ENCODE measurements at regions not wholly inside any gene's neighbourhood (a gene's known extent, or its start where the extent isn't known, plus 50 kb on each side); places are given as distances from the start of the nearest gene placed in this dataset.
"Not testable (repeated sequence)": the region's sequence is repeated elsewhere in the genome, so short reads cannot be mapped to it uniquely, and the experiment has no call there.

GRCh38 chr21:8987896-8988295, 1533.5 kb upstream of the TPTE start:
- DNase-seq; H3K36me3 ChIP-seq (ENCODE audit: control insufficient read depth in 4 of 4, insufficient read depth in 4 of 4, low read length in 3 of 4); H3K27me3 ChIP-seq (replicated peaks in 2 of 5; ENCODE audit: control insufficient read depth in 4 of 5, insufficient read depth in 5 of 5, low read length in 4 of 5); H3K27ac ChIP-seq (ENCODE audit: insufficient read depth in 1 of 2, low read depth in 1 of 2, low read length in 2 of 2, poor library complexity in 1 of 2, severe bottlenecking in 2 of 2); CTCF ChIA-PET; POLR2A ChIA-PET; H3K4me1 ChIP-seq (ENCODE audit: control extremely low read depth in 1 of 4, control insufficient read depth in 4 of 4, insufficient read depth in 4 of 4, low read length in 3 of 4); H3K4me3 ChIP-seq (ENCODE audit: control insufficient read depth in 1 of 7, extremely low read depth in 1 of 7, insufficient read depth in 4 of 7, low read depth in 2 of 7, low read length in 6 of 7): not testable (repeated sequence)
- no CpG with 5 or more reads among the region's 58 CpGs for WGBS (ENCODE audit: insufficient coverage)
- H3K9me3 ChIP-seq (ENCODE audit: control extremely low read depth in 1 of 5, control insufficient read depth in 4 of 5, insufficient read depth in 2 of 5, low read depth in 1 of 5, low read length in 4 of 5) = peaks cover 0 to 41% (median 22%) of the 10 kb centered on the region in 5 experiments

GRCh38 chr21:8988696-8989095, 1532.7 kb upstream of the TPTE start:
- DNase-seq = no peak
- POLR2A ChIA-PET = no interaction called here
- 67% methylated on average over 7 of the region's 9 CpGs for WGBS (ENCODE audit: insufficient coverage)
- H3K9me3 ChIP-seq (ENCODE audit: control extremely low read depth in 1 of 5, control insufficient read depth in 4 of 5, insufficient read depth in 2 of 5, low read depth in 1 of 5, low read length in 4 of 5) = peaks cover 0 to 47% (median 24%) of the 10 kb centered on the region in 5 experiments
- CTCF ChIA-PET = no interaction called here
- no peaks in the 10 kb centered on the region for H3K36me3 ChIP-seq (ENCODE audit: control insufficient read depth in 4 of 4, insufficient read depth in 4 of 4, low read length in 3 of 4)
- H3K27ac ChIP-seq (ENCODE audit: insufficient read depth in 1 of 2, low read depth in 1 of 2, low read length in 2 of 2, poor library complexity in 1 of 2, severe bottlenecking in 2 of 2) = no peak overlapping the region
- no peak overlapping the region for H3K4me3 ChIP-seq (ENCODE audit: control insufficient read depth in 1 of 7, extremely low read depth in 1 of 7, insufficient read depth in 4 of 7, low read depth in 2 of 7, low read length in 6 of 7)
- H3K27me3 ChIP-seq (replicated peaks in 2 of 5; ENCODE audit: control insufficient read depth in 4 of 5, insufficient read depth in 5 of 5, low read length in 4 of 5) = peaks cover 0 to 2% (median 0%) of the 10 kb centered on the region in 5 experiments
- H3K4me1 ChIP-seq (ENCODE audit: control extremely low read depth in 1 of 4, control insufficient read depth in 4 of 4, insufficient read depth in 4 of 4, low read length in 3 of 4) = no peaks in the 10 kb centered on the region

- H3K27ac ChIP-seq (ENCODE audit: insufficient read depth in 1 of 2, low read depth in 1 of 2, low read length in 2 of 2, poor library complexity in 1 of 2, severe bottlenecking in 2 of 2) = no peak overlapping the region
- peaks cover 0 to 2% (median 0%) of the 10 kb centered on the region in 5 experiments for H3K27me3 ChIP-seq (replicated peaks in 2 of 5; ENCODE audit: control insufficient read depth in 4 of 5, insufficient read depth in 5 of 5, low read length in 4 of 5)
- ChIA-PET POLR2A (no interaction called here), CTCF (no interaction called here)
- H3K4me1 ChIP-seq (ENCODE audit: control extremely low read depth in 1 of 4, control insufficient read depth in 4 of 4, insufficient read depth in 4 of 4, low read length in 3 of 4) = no peaks in the 10 kb centered on the region
- H3K9me3 ChIP-seq (ENCODE audit: control extremely low read depth in 1 of 5, control insufficient read depth in 4 of 5, insufficient read depth in 2 of 5, low read depth in 1 of 5, low read length in 4 of 5) = peaks cover 4 to 52% (median 24%) of the 10 kb centered on the region in 5 experiments
- no peaks in the 10 kb centered on the region for H3K36me3 ChIP-seq (ENCODE audit: control insufficient read depth in 4 of 4, insufficient read depth in 4 of 4, low read length in 3 of 4)
- WGBS (ENCODE audit: insufficient coverage) = 49% methylated on average over 6 of the region's 6 CpGs
- DNase-seq = no peak
- no peak overlapping the region for H3K4me3 ChIP-seq (ENCODE audit: control insufficient read depth in 1 of 7, extremely low read depth in 1 of 7, insufficient read depth in 4 of 7, low read depth in 2 of 7, low read length in 6 of 7)
Observed at GRCh38 chr21:8989261-8989711, 1532.1 kb upstream of the TPTE start.

DNA sequence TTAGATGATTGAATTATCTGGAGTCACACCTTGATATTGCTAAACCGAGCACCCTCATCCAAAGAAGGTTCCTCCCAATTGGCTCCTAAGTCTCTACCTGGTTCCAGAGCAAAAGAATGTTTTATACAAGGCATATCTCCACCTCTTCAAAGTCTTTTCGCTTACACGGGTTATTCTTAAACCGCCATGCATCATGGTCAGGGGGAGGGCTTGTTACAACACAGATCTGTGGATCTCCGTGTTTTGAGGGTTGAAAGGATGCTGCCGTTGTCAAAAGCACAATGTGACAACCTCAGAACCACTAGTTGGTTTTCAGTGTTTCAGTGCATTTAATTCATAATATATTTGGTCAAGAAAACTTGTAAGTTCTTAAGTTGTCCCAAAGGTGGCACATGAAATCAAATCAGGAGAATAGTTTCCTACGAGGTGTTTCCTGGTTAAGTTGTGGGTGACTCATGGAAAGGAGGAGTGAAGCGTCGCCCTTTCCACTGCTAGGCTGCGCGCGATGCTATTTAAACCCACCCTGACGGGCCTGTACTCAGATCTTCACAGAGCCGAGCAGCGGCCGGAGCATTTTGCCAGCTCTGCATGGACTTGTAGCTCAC, 1531.6 kb upstream of the TPTE start:
- ChIA-PET POLR2A (no interaction called here), CTCF (interaction anchor here (0.6 kb wide), 1 partner anchor 32 kb away, joined by 3 read pairs; no protein-coding TSS in a partner anchor)
- Histone ChIP-seq H3K9me3 (ENCODE audit: control extremely low read depth in 1 of 5, control insufficient read depth in 4 of 5, insufficient read depth in 2 of 5, low read depth in 1 of 5, low read length in 4 of 5) (peaks cover 4 to 52% (median 24%) of the 10 kb centered on the region in 5 experiments), H3K4me3 (ENCODE audit: control insufficient read depth in 1 of 7, extremely low read depth in 1 of 7, insufficient read depth in 4 of 7, low read depth in 2 of 7, low read length in 6 of 7) (no peak overlapping the region), H3K27ac (ENCODE audit: insufficient read depth in 1 of 2, low read depth in 1 of 2, low read length in 2 of 2, poor library complexity in 1 of 2, severe bottlenecking in 2 of 2) (no peak overlapping the region), H3K4me1 (ENCODE audit: control extremely low read depth in 1 of 4, control insufficient read depth in 4 of 4, insufficient read depth in 4 of 4, low read length in 3 of 4) (no peaks in the 10 kb centered on the region), H3K27me3 (replicated peaks in 2 of 5; ENCODE audit: control insufficient read depth in 4 of 5, insufficient read depth in 5 of 5, low read length in 4 of 5) (peaks cover 0 to 2% (median 0%) of the 10 kb centered on the region in 5 experiments), H3K36me3 (ENCODE audit: control insufficient read depth in 4 of 4, insufficient read depth in 4 of 4, low read length in 3 of 4) (no peaks in the 10 kb centered on the region)
- WGBS (ENCODE audit: insufficient coverage) = 57% methylated on average over 16 of the region's 16 CpGs
- no peak for DNase-seq

- WGBS (ENCODE audit: insufficient coverage) = 54% methylated on average over 11 of the region's 11 CpGs
- POLR2A ChIA-PET = no interaction called here
- CTCF ChIA-PET = interaction anchor here (0.6 kb wide), 1 partner anchor 31 kb away, joined by 3 read pairs; no protein-coding TSS in a partner anchor
Observed at GRCh38 chr21:8990326-8991087, 1530.9 kb upstream of the TPTE start.

DNA sequence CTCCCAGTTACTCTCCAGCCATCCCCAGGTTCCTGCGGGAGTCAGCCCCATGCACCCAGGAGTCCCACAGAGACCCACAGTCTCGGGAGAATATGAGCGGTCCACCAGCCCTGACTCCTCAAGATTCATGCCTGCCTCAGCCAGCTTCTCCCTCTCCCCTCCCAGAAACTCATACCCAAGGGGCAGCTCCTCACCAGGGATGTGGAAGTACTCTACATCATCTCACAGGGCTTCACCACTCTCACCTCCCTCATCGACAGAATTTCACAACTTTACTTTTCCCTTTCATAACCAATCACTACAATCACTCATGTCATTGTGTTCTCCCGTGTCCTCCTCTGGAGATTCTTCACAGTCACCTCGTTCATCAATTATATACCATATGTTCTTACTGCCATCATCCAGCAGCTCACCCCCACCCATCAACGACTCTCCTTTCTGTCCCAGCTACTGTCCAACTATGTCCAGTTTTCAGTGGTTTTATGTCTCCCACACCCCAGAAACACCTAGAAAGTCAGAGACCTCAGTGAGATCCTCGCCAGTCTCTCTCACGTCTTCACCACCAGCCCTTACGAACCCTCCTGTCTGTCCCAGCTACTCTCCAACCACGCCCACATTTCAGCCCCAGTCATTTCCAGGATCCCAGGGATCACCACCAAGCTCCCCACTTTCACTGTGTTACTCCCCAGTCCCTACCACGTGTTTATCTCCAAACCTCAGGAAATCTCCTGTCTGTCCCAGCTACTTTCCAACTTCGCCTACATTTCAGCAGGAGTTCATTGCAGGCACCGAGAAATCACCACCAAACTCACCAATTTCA, 1530.1 kb upstream of the TPTE start:
- Histone ChIP-seq H3K4me1 (ENCODE audit: control extremely low read depth in 1 of 4, control insufficient read depth in 4 of 4, insufficient read depth in 4 of 4, low read length in 3 of 4) (no peaks in the 10 kb centered on the region), H3K36me3 (ENCODE audit: control insufficient read depth in 4 of 4, insufficient read depth in 4 of 4, low read length in 3 of 4) (no peaks in the 10 kb centered on the region), H3K27ac (ENCODE audit: insufficient read depth in 1 of 2, low read depth in 1 of 2, low read length in 2 of 2, poor library complexity in 1 of 2, severe bottlenecking in 2 of 2) (no peak overlapping the region), H3K4me3 (ENCODE audit: control insufficient read depth in 1 of 7, extremely low read depth in 1 of 7, insufficient read depth in 4 of 7, low read depth in 2 of 7, low read length in 6 of 7) (no peak overlapping the region), H3K27me3 (replicated peaks in 2 of 5; ENCODE audit: control insufficient read depth in 4 of 5, insufficient read depth in 5 of 5, low read length in 4 of 5) (peaks cover 0 to 2% (median 0%) of the 10 kb centered on the region in 5 experiments), H3K9me3 (ENCODE audit: control extremely low read depth in 1 of 5, control insufficient read depth in 4 of 5, insufficient read depth in 2 of 5, low read depth in 1 of 5, low read length in 4 of 5) (peaks cover 4 to 56% (median 24%) of the 10 kb centered on the region in 5 experiments)
- no peak for DNase-seq
- 58% methylated on average over 14 of the region's 14 CpGs for WGBS (ENCODE audit: insufficient coverage)
- CTCF ChIA-PET = no interaction called here
- POLR2A ChIA-PET = no interaction called here

More at GRCh38 chr21:8990326-8991087, 1530.9 kb upstream of the TPTE start:
- Histone ChIP-seq H3K27ac (ENCODE audit: insufficient read depth in 1 of 2, low read depth in 1 of 2, low read length in 2 of 2, poor library complexity in 1 of 2, severe bottlenecking in 2 of 2) (no peak overlapping the region), H3K9me3 (ENCODE audit: control extremely low read depth in 1 of 5, control insufficient read depth in 4 of 5, insufficient read depth in 2 of 5, low read depth in 1 of 5, low read length in 4 of 5) (peaks cover 4 to 52% (median 24%) of the 10 kb centered on the region in 5 experiments), H3K36me3 (ENCODE audit: control insufficient read depth in 4 of 4, insufficient read depth in 4 of 4, low read length in 3 of 4) (no peaks in the 10 kb centered on the region), H3K4me1 (ENCODE audit: control extremely low read depth in 1 of 4, control insufficient read depth in 4 of 4, insufficient read depth in 4 of 4, low read length in 3 of 4) (no peaks in the 10 kb centered on the region), H3K27me3 (replicated peaks in 2 of 5; ENCODE audit: control insufficient read depth in 4 of 5, insufficient read depth in 5 of 5, low read length in 4 of 5) (peaks cover 0 to 2% (median 0%) of the 10 kb centered on the region in 5 experiments), H3K4me3 (ENCODE audit: control insufficient read depth in 1 of 7, extremely low read depth in 1 of 7, insufficient read depth in 4 of 7, low read depth in 2 of 7, low read length in 6 of 7) (no peak overlapping the region)
- DNase-seq = no peak
